OCI-LY7 (cell line): ENCODE measurements at regions not wholly inside any gene's neighbourhood (a gene's known extent, or its start where the extent isn't known, plus 50 kb on each side); places are given as distances from the start of the nearest gene placed in this dataset.

Source experiments
- BruUV-seq: library from RNA; stranded (reverse); fragments of 400-500 nt; replicated peaks from 2 replicates; lab custom pipeline; 2021; lab: Mats Ljungman, UMichigan
- CTCF ChIA-PET: fragments of 300-600 bp; sonication (Branson Sonifier 250); formaldehyde crosslinking; loops from one replicate; lab custom pipeline; 2022; ENCODE audit warnings: antibody characterized with exemption; ENCODE audit not compliant: unreplicated experiment; lab: Charles Lee
- POLR2A ChIA-PET: fragments of 300-600 bp; sonication (Branson Sonifier 250); formaldehyde crosslinking; loops from one replicate; lab custom pipeline; 2022; ENCODE audit warnings: antibody characterized with exemption; lab: Charles Lee
- DNase-seq: peaks from one replicate; pipeline ENCODE4 v3.0.0-alpha.2; 2015; ENCODE audit warnings: low spot score
- H2AFZ ChIP-seq: fragments of 200-600 bp; sonication (generic), shearing (Covaris generic); 2 replicates; pipeline ENCODE4 v1.6.1; 2014; ENCODE audit warnings: mild to moderate bottlenecking, antibody characterized with exemption, low read length, moderate library complexity
- H3K27ac ChIP-seq: fragments of 200-600 bp; sonication (generic); 2 replicates; pipeline ENCODE4 v1.5.1; 2014; ENCODE audit warnings: mixed run types, low read depth, mild to moderate bottlenecking, moderate library complexity, low read length, inconsistent platforms; ENCODE audit not compliant: poor library complexity, severe bottlenecking
- H3K36me3 ChIP-seq: fragments of 200-600 bp; sonication (generic); 2 replicates; pipeline ENCODE4 v1.6.1; 2014; ENCODE audit warnings: mild to moderate bottlenecking, antibody characterized with exemption, low read length, moderate library complexity, mixed read lengths; ENCODE audit not compliant: insufficient read depth
- H3K4me1 ChIP-seq: fragments of 200-600 bp; sonication (generic); 2 replicates; pipeline ENCODE4 v1.5.1; 2014; ENCODE audit warnings: mild to moderate bottlenecking, low read length; ENCODE audit not compliant: insufficient read depth, poor library complexity, severe bottlenecking
- H3K4me2 ChIP-seq: fragments of 200-600 bp; sonication (generic); 2 replicates; pipeline ENCODE4 v1.6.1; 2014; ENCODE audit warnings: mild to moderate bottlenecking, low read length
- H3K4me3 ChIP-seq: fragments of 200-600 bp; sonication (generic); 2 replicates; pipeline ENCODE4 v1.5.1; 2014; ENCODE audit warnings: mild to moderate bottlenecking, low read depth, low read length; ENCODE audit not compliant: poor library complexity, severe bottlenecking
- H3K79me2 ChIP-seq: fragments of 200-600 bp; sonication (generic); 2 replicates; pipeline ENCODE4 v1.6.1; 2016; ENCODE audit warnings: low read depth, mild to moderate bottlenecking, low read length, moderate library complexity, mixed read lengths; ENCODE audit not compliant: insufficient read depth
- H3K9me2 ChIP-seq: fragments of 200-600 bp; sonication (generic); 2 replicates; pipeline ENCODE4 v1.6.1; 2016; ENCODE audit warnings: mild to moderate bottlenecking, low read length, mixed read lengths; ENCODE audit not compliant: insufficient read depth
- H3K9me3 ChIP-seq: fragments of 200-600 bp; sonication (generic); 2 replicates; pipeline ENCODE4 v1.6.1; 2014; ENCODE audit warnings: mild to moderate bottlenecking, mixed run types, low read length, mixed read lengths
- H4K20me1 ChIP-seq: fragments of 200-600 bp; sonication (generic); 2 replicates; pipeline ENCODE4 v1.6.1; 2014; ENCODE audit warnings: mild to moderate bottlenecking, antibody characterized with exemption, low read length, moderate library complexity, mixed read lengths; ENCODE audit not compliant: insufficient read depth
- EZH2phosphoT487 ChIP-seq: fragments of 200-600 bp; sonication (generic); IDR thresholded peaks from 2 replicates; pipeline ENCODE4 v1.6.1; 2018; ENCODE audit warnings: low read depth, borderline replicate concordance, mild to moderate bottlenecking, mixed run types, antibody characterized with exemption, low read length, moderate library complexity, mixed read lengths
- intact Hi-C: fragments of 100-400 bp; cut with micrococcal nuclease; formaldehyde crosslinking; loops from one replicate; pipeline ENCODE4 v1.10.0; 2022; ENCODE audit not compliant: unreplicated experiment
- TF ChIP-seq, protein P1 (sequence below): fragments of 200-600 bp; sonication (generic); conservative IDR thresholded peaks from 2 replicates; pipeline ENCODE4 v1.5.1; 2014; ENCODE audit warnings: mild to moderate bottlenecking, antibody characterized with exemption, low read length, moderate library complexity, mixed read lengths

DNA sequence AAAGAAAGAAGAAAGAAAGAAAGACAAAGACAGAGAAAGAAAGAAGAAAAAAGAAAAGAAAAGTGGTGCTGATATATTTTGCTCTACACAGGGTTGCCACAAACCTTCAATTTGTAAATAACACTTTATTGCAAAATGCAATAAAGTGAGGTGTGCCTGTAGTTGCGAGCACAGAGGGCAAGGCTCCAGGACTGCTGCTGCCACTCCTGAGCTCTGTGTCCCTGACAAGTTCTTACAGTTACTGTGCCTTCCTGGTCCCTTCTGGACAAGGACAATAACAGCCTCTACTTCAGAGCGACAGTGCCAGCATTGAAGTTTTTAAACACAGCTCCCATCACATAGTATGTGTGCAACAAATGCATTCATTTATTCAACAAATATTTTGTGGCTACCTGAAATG lies 148.1 kb downstream of the AXIN2 start:
- ChIA-PET POLR2A (no interaction called here), CTCF (no interaction called here)

DNA sequence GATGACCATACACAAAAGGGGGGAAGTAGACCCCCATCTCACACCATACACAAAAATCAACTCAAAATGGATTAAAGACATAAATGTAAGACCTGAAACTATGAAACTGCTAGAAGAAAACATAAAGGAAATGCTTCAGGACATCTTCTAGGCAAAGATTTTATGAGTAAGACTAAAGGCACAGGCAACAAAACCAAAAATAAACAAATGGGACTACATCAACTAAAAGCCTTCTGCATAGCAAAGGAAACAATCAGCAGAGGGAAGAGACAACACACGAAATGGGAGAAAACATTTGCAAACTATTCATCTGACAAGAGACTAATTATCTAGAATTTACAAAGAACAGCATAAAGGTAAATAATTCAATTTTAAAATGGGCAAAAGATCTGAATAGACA lies 152.1 kb downstream of the AXIN2 start:
- intact Hi-C loops = no loop called here
- Histone ChIP-seq H3K79me2 (no peaks in the 10 kb centered on the region), H3K36me3 (no peaks in the 10 kb centered on the region), H4K20me1 (no peaks in the 10 kb centered on the region), H2AFZ (no peak overlapping the region), H3K9me2 (no peaks in the 10 kb centered on the region), H3K9me3 (no peaks in the 10 kb centered on the region), H3K4me3 (no peak overlapping the region), H3K4me1 (no peaks in the 10 kb centered on the region), H3K4me2 (no peak overlapping the region), H3K27ac (no peak overlapping the region)
- ChIA-PET CTCF (no interaction called here), POLR2A (no interaction called here)
- TF ChIP-seq EZH2phosphoT487 = no peak
- TF ChIP-seq, protein P1, sequence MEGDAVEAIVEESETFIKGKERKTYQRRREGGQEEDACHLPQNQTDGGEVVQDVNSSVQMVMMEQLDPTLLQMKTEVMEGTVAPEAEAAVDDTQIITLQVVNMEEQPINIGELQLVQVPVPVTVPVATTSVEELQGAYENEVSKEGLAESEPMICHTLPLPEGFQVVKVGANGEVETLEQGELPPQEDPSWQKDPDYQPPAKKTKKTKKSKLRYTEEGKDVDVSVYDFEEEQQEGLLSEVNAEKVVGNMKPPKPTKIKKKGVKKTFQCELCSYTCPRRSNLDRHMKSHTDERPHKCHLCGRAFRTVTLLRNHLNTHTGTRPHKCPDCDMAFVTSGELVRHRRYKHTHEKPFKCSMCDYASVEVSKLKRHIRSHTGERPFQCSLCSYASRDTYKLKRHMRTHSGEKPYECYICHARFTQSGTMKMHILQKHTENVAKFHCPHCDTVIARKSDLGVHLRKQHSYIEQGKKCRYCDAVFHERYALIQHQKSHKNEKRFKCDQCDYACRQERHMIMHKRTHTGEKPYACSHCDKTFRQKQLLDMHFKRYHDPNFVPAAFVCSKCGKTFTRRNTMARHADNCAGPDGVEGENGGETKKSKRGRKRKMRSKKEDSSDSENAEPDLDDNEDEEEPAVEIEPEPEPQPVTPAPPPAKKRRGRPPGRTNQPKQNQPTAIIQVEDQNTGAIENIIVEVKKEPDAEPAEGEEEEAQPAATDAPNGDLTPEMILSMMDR = no peak
- no peak for DNase-seq
- no TSS peak for BruUV-seq

More for the DNA sequence above, 148.1 kb downstream of the AXIN2 start:
- BruUV-seq = no TSS peak
- H4K20me1 ChIP-seq = no peaks in the 10 kb centered on the region
- H3K9me3 ChIP-seq = no peaks in the 10 kb centered on the region
- no peak overlapping the region for H2AFZ ChIP-seq
- DNase-seq = no peak
- H3K27ac ChIP-seq = no peak overlapping the region
- H3K79me2 ChIP-seq = no peaks in the 10 kb centered on the region
- no peak overlapping the region for H3K4me3 ChIP-seq
- no peaks in the 10 kb centered on the region for H3K36me3 ChIP-seq
- intact Hi-C loops = no loop called here
- no peak for TF ChIP-seq EZH2phosphoT487
- TF ChIP-seq, protein P1 = no peak
- no peaks in the 10 kb centered on the region for H3K9me2 ChIP-seq
- no peak overlapping the region for H3K4me2 ChIP-seq
- H3K4me1 ChIP-seq = no peaks in the 10 kb centered on the region

DNA sequence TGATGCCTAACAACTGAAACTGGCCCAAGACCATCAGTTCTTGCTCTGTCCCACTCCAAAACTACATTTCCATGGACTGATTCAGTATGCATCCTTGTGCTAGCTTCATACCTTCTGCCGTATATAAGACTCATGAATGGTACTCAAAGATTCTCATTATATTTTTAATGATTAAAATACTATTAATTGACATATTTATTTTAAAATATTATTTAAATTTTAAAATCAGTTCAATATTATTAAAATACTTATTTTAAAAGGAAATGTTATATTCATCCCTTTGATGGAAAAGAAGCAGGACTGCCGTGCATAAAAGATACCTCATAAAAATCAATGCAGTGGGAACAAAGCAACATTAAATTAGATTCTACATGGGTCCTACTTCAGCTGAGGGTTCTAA lies 153.4 kb downstream of the AXIN2 start:
- Histone ChIP-seq H3K4me2 (no peak overlapping the region), H3K27ac (no peak overlapping the region), H3K9me2 (no peaks in the 10 kb centered on the region), H3K36me3 (no peaks in the 10 kb centered on the region), H3K9me3 (no peaks in the 10 kb centered on the region), H3K4me1 (no peaks in the 10 kb centered on the region), H3K4me3 (no peak overlapping the region), H4K20me1 (no peaks in the 10 kb centered on the region), H3K79me2 (no peaks in the 10 kb centered on the region), H2AFZ (no peak overlapping the region)
- POLR2A ChIA-PET = no interaction called here
- BruUV-seq = no TSS peak
- intact Hi-C loops = no loop called here
- CTCF ChIA-PET = no interaction called here
- TF ChIP-seq, protein P1 = no peak
- TF ChIP-seq EZH2phosphoT487 = no peak
- no peak for DNase-seq
